GM12878 (cell line): ENCODE measurements at regions not wholly inside any gene's neighbourhood (a gene's known extent, or its start where the extent isn't known, plus 50 kb on each side); places are given as distances from the start of the nearest gene placed in this dataset.

ENCODE experiments used
- CTCF ChIP-seq, 3 experiments: IDR thresholded peaks in 2 of 3; conservative IDR thresholded peaks in 1 of 3; 2 replicates each; pipeline ENCODE4 v1.5.1; 2011; ENCODE audit warnings: low read depth in 3 of 3, low read length in 3 of 3, mild to moderate bottlenecking in 3 of 3, control low read depth in 2 of 3, moderate library complexity in 2 of 3, inconsistent platforms in 1 of 3, mixed read lengths in 1 of 3; ENCODE audit not compliant: control insufficient read depth in 2 of 3, insufficient read depth in 1 of 3; ENCODE audit errors: extremely low read depth in 1 of 3
- E2F8 ChIP-seq: fragments of 450-650 bp; IDR thresholded peaks from 2 replicates; pipeline ENCODE4 v1.6.1; 2018; ENCODE audit warnings: mild to moderate bottlenecking, low read depth, moderate library complexity; ENCODE audit not compliant: partially characterized antibody
- IRF3 ChIP-seq: fragments of 450-650 bp; IDR thresholded peaks from 2 replicates; pipeline ENCODE4 v1.6.1; 2014; ENCODE audit warnings: mild to moderate bottlenecking
- NBN ChIP-seq: fragments of 450-650 bp; IDR thresholded peaks from 2 replicates; pipeline ENCODE4 v1.6.1; 2016
- NFIC ChIP-seq: IDR thresholded peaks from 2 replicates; pipeline ENCODE4 v1.6.1; 2012; ENCODE audit warnings: low read depth, mild to moderate bottlenecking, inconsistent platforms, low read length, moderate library complexity
- POLR2A ChIP-seq: IDR thresholded peaks from 2 replicates; pipeline ENCODE4 v1.6.1; 2011; ENCODE audit warnings: low read depth, mild to moderate bottlenecking, low read length
- POLR2AphosphoS2 ChIP-seq: IDR thresholded peaks from 2 replicates; pipeline ENCODE4 v1.6.1; 2011; ENCODE audit warnings: low read depth, mild to moderate bottlenecking, low read length, improper control_type of control experiment, moderate library complexity
- RAD21 ChIP-seq: IDR thresholded peaks from 2 replicates; pipeline ENCODE4 v1.6.1; 2011; ENCODE audit warnings: mild to moderate bottlenecking, low read depth, low read length, moderate library complexity; ENCODE audit not compliant: insufficient read depth
- ZNF274 ChIP-seq: IDR thresholded peaks from one replicate; pipeline ENCODE4 v1.8.0; 2011; ENCODE audit not compliant: insufficient read length, insufficient read depth

GRCh38 chr4:20333141-20333715 is 81.5 kb downstream of the SLIT2 start:
- TF ChIP-seq RAD21 (no peak), ZNF274 (no peak), IRF3 (no peak), CTCF (IDR thresholded peaks at IDR 0.05 in 2 of 3, conservative IDR thresholded peaks at IDR 0.05 in 1 of 3; ENCODE audit: control insufficient read depth in 2 of 3, extremely low read depth in 1 of 3, insufficient read depth in 1 of 3, low read depth in 3 of 3, low read length in 3 of 3) (no peak), NFIC (no peak), E2F8 (no peak), POLR2A (no peak), NBN (no peak), POLR2AphosphoS2 (no peak)
